MM.1S (cell line): ENCODE measurements at regions not wholly inside any gene's neighbourhood (a gene's known extent, or its start where the extent isn't known, plus 50 kb on each side); places are given as distances from the start of the nearest gene placed in this dataset.

Source experiments
- CTCF ChIP-seq: fragments of 300-600 bp; sonication (generic); IDR thresholded peaks from 2 replicates; pipeline ENCODE4 v1.5.1; 2016; ENCODE audit warnings: antibody characterized with exemption, low read length, mixed read lengths
- EZH2 ChIP-seq: fragments of 300-600 bp; sonication (generic); optimal IDR thresholded peaks from 2 replicates; pipeline ENCODE3; 2017; ENCODE audit warnings: low read depth, mild to moderate bottlenecking, antibody characterized with exemption, low read length, mixed read lengths
- EZH2phosphoT487 ChIP-seq: fragments of 300-600 bp; sonication (generic); IDR thresholded peaks from 2 replicates; pipeline ENCODE4 v1.6.1; 2018; ENCODE audit warnings: antibody characterized with exemption, low read length

GRCh38 chr2:61700464-61700863 is 153.4 kb downstream of the FAM161A start:
- TF ChIP-seq CTCF (no peak), EZH2 (no peak), EZH2phosphoT487 (no peak)
